ENCODE measurements at regions not wholly inside any gene's neighbourhood (a gene's known extent, or its start where the extent isn't known, plus 50 kb on each side); places are given as distances from the start of the nearest gene placed in this dataset.
"Not testable (repeated sequence)": the region's sequence is repeated elsewhere in the genome, so short reads cannot be mapped to it uniquely, and the experiment has no call there.

GRCh38 chr1:30132602-30133286 lies 590.6 kb downstream of the MATN1 start:
- no peak for DNase-seq

GRCh38 chr1:30130566-30130965 lies 592.8 kb downstream of the MATN1 start:
- DNase-seq: not testable (repeated sequence)

GRCh38 chr1:30130099-30130498 lies 593.3 kb downstream of the MATN1 start:
- no peak for DNase-seq

GRCh38 chr1:30129421-30130055 lies 593.8 kb downstream of the MATN1 start:
- no peak for DNase-seq

- no peak for DNase-seq
Measured at GRCh38 chr1:30129001-30129408, 594.4 kb downstream of the MATN1 start.

- no peak for DNase-seq
Measured at GRCh38 chr1:30126848-30127247, 596.5 kb downstream of the MATN1 start.

- no peak for DNase-seq
Measured at GRCh38 chr1:30125821-30126170, 597.6 kb downstream of the MATN1 start.

DNA sequence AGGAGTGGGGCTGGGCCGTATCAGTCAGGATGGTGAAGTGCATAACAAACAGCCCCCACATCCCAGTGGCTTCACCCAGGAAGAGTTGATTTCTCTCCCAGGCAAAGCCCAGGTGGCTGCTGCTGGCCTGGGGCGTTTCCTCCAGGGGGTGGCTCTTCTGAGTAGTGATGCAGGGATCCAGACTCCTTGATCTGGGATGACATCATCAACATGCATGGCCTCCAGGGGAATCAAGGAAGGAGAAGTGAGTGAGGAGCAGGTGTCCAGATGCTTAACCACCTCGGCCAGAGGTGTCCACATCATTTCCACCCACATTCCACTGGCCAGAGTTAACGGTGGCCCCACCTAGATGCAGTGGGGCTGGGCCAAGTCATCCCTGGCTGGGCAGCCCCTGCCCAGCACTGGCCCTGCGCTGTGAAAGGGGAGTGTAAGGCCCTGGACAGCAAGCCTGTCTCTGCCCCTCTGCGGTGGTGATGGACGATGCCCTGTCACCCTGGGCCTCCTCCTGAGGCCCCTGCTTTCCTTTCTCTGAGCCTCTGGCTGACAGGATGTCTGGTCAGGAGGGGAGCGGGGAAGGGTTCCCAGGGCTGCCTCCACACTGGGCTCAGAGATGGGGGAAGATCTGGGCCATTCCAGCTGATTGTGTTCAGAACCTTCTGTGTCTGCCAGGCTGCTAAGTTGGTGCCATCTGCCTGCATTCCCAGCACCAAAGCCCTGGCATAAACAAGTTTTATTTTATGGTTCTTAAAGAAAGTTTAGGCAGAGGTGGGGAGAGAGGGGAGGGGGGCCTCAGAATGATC lies 598.2 kb downstream of the MATN1 start:
- DNase-seq: no peak

DNA sequence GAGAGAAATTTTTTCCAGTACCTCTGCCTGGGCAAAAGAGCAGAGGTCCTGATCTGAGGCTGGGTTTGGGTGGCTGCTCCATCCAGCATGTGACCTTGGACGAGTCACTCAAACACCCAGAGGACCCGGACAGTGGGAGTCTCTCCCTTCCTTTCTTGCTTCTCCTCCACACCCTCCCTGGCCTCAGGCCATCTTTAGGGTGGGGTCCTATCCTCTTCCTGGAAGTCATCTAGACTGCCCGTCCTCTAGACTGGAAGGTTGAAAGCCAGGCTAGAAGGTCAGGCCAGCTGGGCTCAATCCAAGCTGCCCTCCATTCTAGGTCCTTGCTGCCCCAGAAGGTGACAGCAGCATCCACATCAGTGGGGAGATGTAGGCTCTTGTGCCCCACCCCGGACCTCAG lies 599.5 kb downstream of the MATN1 start:
- no peak for DNase-seq

DNA sequence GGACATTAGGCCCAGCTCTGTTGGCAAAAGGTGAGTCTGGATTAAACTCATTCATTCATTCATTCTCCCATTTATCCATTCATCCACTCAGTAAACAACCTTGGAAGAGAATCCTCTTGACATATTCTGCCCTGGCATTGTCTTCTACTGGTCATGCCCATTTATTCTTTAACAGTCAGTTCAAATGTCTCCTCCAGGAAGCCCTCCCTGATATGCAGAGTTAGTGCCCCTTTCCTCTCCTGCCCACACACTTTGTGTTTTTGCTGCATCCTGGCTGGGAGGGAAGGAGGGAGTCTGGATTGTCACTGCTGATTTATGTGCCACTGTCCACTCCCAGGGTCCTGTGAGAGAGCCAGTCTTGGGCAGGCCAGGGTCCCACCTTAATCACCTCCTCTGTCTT lies 600.3 kb downstream of the MATN1 start:
- DNase-seq: no peak

DNA sequence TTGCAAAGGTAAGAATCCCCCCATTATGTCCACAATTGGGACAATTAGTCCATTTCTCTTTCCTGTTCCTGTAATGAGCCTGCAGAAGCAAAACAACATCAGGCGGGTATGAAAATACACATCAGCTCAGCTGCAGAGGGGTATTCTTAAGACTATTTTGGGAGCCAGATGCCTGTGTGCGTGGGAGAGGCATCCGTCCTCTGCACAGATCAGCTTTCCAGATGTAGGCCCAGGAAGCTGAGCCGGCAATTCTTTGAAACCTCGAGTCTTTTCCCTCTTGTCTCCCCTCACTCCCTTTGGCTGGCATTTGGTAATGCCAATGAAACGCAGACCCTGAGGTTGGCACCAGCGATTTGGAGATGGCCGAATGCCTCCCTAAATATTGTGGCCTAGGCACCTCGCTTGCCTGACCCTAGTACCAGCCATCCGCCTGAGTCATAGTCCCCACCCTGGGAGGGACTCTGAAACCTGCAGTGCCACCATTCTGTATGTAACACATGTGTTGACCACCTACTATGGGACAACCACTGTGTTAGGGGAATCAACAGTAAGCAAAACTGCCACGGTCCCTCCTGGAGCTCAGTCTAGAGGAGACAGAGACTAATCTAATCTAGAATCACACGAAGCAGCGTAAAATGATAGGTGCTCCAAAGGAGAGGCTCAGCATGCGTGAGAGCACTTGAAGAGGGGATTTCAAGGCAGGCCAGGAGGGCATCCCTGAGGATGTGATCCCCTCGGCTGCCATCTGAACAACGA lies 603.0 kb downstream of the MATN1 start:
- DNase-seq: no peak

GRCh38 chr1:30117685-30118084 lies 605.7 kb downstream of the MATN1 start:
- no peak for DNase-seq

GRCh38 chr1:30111431-30111830 lies 612.0 kb downstream of the MATN1 start:
- no peak for DNase-seq

- no peak for DNase-seq
Measured at GRCh38 chr1:30110846-30111245, 612.5 kb downstream of the MATN1 start.

- no peak for DNase-seq
Measured at GRCh38 chr1:30109853-30110252, 613.5 kb downstream of the MATN1 start.

DNA sequence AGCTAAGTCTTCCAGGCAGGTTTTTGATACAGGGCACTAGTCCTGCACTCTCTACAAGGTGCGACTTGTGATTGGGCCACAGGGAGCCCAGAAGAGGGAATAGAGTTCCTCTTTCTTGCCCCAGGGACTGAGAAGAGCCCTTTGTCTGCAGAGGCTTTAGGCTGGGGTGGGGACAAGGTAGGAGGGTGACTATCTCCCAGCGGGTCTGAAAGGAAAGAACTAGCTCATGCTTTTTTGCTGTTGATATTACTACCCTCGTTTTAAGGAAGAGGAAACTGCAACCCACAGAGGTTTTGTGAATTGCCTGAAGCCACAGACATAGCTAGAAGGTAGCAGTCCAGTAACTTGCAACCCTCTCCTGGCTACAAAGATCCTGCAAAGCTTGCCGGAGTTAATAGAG lies 615.2 kb downstream of the MATN1 start:
- no peak for DNase-seq

- DNase-seq: no peak
Measured at GRCh38 chr1:30106125-30106524, 617.3 kb downstream of the MATN1 start.

GRCh38 chr1:30104551-30104950 lies 618.8 kb downstream of the MATN1 start:
- no peak for DNase-seq

DNA sequence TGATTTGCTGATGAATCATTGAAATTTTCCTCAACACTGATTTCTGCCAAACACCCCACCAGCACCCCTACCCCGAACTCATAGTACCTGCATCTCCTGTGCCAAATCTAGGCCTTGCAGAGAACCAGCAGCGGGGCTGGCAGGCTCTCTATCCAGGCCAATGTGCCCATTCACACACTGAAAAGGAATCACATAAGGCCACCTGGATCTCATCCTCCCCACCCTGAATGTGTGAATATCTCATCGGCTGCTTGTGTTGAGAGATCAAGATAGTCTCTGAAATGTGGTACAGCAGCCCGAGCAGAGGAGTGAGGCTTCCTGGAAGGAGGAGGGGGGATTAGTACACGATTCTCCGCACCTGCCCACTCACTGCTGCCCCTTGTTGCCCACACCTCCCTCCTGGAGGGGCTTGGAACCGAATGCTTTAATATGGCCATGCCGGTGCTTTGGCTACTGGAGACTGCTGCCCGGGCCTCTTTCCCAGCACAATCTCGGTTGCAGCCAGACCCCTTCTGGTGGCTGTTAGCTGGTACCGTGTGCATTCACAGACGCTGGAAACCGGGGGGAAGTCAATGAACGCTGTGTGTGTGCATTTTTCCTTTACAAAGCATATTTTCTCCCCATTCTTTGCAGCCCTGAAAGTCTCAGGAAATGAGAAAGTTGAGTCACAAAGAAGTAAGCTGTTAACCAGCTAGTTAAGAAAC lies 619.5 kb downstream of the MATN1 start:
- DNase-seq: no peak

GRCh38 chr1:30102605-30103004 lies 620.8 kb downstream of the MATN1 start:
- no peak for DNase-seq

- no peak for DNase-seq
Measured at GRCh38 chr1:30101487-30102227, 621.7 kb downstream of the MATN1 start.

DNA sequence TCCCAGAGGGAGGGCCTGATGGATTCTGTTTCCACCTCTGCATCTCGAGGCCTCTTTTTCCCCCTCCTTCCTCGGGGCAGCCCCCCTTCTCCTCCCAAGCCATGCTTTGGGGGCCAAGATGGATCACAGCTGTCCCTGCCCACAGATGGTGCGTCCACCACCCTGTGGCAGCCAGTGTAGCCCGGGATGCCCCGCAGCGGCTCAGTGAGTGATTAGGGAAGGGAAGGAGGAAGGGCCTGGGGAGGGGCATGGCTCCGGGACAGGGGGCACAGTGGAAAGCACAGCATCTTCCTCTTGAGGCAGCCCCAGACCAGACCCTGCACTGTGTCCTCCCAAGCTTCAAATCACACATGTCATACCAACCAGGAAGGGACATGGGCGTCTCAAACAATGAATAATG lies 622.4 kb downstream of the MATN1 start:
- DNase-seq: no peak

Measured in NCI-H1048 (cell line).